OCI-LY3 (cell line): ENCODE measurements at regions not wholly inside any gene's neighbourhood (a gene's known extent, or its start where the extent isn't known, plus 50 kb on each side); places are given as distances from the start of the nearest gene placed in this dataset.

ENCODE experiments used
- EZH2phosphoT487 ChIP-seq: fragments of 200-600 bp; shearing (Covaris generic); IDR thresholded peaks from 2 replicates; pipeline ENCODE4 v1.6.1; 2018; ENCODE audit warnings: antibody characterized with exemption, mixed run types, low read depth
- TF ChIP-seq, protein P1 (sequence below): fragments of 200-600, 300-600 bp; sonication (generic); IDR thresholded peaks from 2 replicates; pipeline ENCODE4 v1.5.1; 2014; ENCODE audit warnings: antibody characterized with exemption, low read length, low read depth

DNA sequence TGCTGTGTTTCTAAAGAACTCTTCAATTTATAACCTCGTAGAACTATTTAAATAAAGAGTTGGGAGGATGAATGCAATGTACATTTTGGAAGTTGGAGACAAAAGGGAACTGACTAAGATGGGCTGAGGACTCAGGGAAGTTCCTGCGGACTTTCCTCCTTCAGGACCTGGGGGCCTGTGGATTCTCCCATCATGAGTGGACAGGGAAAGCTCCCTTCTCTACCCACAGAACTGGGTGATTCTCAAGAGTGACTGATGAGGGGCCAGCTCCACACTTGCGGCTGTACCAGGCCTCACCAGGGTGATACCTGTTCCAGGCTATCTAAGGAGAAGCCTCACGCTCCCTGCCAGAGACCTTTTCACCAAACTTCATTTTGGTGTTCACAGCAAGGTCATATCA lies 143.8 kb upstream of the APCDD1 start:
- TF ChIP-seq, protein P1, sequence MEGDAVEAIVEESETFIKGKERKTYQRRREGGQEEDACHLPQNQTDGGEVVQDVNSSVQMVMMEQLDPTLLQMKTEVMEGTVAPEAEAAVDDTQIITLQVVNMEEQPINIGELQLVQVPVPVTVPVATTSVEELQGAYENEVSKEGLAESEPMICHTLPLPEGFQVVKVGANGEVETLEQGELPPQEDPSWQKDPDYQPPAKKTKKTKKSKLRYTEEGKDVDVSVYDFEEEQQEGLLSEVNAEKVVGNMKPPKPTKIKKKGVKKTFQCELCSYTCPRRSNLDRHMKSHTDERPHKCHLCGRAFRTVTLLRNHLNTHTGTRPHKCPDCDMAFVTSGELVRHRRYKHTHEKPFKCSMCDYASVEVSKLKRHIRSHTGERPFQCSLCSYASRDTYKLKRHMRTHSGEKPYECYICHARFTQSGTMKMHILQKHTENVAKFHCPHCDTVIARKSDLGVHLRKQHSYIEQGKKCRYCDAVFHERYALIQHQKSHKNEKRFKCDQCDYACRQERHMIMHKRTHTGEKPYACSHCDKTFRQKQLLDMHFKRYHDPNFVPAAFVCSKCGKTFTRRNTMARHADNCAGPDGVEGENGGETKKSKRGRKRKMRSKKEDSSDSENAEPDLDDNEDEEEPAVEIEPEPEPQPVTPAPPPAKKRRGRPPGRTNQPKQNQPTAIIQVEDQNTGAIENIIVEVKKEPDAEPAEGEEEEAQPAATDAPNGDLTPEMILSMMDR, result no peak
- no peak for TF ChIP-seq EZH2phosphoT487
